ENCODE measurements at regions not wholly inside any gene's neighbourhood (a gene's known extent, or its start where the extent isn't known, plus 50 kb on each side); places are given as distances from the start of the nearest gene placed in this dataset.

DNA sequence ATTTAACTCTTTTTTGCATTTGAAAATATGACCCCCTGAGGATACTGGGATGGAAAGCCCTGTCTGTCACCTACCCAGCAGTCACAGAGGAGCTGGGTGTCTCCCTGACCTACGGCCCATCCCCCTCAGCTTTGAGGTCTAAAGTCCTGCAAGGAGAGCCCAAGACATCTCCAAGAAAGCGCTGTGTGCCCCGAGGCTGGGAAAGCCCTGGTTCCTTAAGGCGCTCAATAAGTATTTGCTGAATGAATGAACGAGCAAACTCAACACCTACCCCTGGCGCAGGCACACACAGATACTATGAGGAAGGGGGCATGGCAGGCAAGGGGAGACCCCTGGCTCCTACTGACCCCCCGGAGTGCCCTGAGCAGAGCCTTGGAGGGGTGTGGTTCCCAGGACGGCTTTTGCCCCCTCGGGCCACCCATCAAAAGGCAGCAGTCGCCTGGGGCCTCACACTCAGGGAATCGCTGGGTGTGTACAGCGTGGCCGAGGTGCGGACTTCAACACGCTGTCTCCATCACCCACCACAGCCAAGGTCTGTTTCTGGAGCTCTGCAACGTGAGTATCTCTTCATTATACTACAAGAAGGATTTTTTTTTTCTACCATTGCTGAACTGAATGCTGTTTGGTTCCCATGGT lies 211.6 kb downstream of the ERCC6L2 start:
- no peak for DNase-seq

DNA sequence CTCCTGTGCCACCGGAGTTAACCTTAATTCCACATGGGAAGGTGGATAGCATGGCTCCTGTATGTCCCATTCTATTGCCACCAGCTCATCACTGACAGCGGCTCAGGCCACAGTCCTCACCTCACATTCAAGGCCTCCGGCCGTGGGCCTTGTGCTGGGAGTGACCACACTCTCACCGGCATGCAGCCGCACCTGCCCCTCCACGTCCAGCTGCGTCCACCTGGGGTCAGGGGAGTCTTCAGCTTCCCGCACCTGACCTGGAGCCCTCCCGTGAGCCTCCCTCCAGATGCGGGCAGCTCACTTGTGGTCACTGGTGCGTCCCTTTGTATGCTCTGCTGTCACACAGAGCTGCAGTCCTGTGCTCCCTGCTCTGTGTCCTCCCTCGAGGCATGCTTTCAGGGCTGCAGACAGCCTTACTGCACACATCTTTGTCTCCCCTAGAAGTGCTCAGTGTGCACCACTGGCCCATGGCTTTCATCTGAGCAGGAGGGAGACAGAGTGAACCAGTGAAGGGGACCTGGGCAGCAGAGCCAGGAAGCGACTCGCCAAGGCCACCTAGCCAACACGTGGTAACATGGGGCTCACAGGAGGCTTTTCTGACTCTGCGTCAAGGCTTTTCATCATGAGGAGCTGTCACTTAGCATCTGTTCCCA lies 210.1 kb downstream of the ERCC6L2 start:
- DNase-seq = no peak

DNA sequence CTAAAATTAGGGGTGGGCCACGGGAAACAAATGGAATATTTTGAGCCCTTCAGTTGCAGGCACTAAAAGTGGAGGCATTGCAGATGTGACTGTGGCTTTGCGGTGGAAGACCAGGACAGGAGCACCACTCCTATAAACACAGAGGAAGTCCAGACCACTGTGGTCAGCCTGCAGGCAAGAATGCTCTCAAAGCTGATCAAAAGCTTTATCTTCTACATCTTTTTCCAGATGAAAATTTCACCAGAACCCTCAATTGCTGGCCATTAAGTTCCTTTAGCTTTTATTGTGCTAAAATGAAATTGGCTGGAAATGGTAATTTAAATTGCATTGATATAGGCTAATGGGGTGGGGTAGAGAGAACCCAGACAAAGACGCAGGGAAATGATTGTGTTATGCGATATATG lies 208.8 kb downstream of the ERCC6L2 start:
- no peak for DNase-seq

DNA sequence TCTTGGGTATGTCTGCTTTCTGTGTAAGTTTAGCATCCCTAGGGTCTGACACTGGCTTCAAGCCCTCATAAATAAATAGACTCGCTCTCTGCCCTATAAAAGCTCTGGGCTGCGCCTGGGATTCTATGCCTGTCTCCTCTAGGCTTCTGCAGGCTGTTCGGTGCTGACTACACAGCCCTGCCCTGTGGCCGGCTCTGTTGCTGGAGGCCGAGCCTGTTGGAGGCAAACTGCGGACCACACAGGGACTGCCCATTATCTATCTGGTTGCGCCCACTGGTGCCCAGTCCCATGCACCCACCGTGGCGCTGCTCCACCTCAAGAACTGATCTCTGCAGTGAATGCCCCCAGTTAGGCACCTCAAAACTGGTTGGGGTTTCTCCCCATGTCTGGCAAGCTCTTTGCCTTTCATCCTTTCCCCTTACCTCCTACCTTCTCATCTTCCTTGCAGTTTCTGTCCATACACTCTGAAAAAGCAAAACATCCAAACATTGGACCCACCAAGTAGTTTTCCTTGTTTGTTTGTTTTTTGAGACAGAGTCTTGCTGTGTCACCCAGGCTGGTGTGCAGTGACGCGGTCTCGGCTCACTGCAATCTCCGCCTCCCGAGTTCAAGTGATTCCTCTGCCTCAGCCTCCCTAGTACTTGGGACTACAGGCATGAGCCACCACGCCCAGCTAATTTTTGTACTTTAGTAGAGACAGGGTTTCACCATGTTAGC lies 207.2 kb downstream of the ERCC6L2 start:
- no peak for DNase-seq

DNA sequence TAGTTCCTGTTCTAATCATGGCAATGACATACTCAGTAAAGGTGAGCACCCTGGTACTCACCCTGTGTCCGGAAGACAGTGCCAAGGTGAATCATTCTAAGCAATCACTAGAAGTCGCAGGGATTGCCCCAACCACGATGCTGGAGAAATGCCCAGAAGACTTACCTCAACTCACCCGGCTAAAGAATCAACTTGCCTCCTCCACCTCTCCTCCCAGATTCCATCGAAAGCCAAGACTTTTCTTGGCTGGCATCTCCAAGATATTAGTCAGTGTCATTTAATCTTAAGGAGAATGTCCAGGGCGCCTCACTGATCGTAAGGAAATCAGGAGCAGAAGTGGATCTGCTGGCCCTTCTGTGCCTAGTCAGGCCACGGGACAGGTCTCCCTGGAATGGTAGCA lies 204.9 kb downstream of the ERCC6L2 start:
- DNase-seq = no peak

DNA sequence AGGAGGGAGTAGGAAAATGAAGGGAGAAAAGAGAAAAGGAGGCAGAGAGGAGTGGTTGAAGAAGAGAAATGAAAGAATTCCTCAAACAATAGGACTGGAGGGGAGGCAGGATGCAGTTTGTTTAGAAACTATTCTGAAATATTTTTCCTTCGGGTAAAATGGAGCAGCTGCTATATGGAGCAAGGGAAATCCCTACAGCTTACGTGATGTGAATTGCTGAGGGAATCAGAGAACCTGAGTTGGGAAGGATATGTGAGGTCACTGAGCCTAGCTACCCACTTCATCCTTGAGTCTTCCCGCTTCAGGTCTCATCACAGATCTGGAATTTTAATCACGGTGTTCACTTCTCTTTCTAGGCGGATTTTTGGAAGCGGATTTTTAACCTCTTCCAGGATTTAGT lies 204.3 kb downstream of the ERCC6L2 start:
- DNase-seq = no peak

DNA sequence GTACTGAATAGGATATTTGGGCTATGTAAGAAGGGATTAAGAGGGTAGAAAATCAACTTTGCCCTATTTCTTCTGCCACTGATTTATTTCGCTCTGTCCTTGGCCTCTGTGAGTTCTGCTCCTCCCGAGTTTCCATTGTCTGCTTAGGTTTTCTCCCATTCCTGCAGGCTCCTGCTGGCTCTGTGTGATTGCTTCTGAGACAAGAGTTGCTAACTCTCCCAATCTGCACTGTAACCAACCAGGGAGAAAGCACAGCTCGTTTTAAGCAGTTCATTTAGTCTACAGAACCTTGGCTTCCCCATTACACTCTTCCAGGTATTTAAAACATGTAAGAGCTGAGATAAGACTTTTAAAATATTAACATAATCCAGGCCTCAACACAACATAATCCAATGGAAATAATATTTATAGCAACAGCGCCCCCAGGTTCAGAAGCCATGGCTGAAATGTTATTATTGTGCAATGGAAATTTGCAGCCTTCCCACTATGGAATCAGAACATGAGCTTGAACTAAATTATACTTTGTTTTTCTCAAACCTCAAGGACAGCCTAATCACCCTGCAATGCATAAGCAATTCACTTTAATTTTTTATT lies 203.5 kb downstream of the ERCC6L2 start:
- no peak for DNase-seq

DNA sequence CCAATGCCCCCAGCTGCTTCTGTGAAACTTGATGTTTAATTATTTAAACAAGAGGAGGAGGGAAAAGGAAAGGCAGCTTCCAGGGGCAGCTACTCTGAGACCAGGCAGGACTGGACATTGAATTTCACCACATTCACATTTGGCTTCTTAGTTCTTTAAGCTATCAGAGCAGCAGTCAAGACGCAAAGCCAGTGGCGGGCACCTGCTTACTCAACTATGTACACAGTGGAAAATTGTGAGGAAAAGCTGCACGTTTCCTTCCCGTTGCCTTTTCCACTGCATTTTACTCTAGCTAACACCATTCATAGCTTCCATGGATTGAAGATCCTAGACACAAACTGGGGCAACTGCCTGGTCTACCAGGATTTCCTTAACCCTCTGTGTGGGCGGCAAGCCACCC lies 200.3 kb downstream of the ERCC6L2 start:
- DNase-seq = no peak

DNA sequence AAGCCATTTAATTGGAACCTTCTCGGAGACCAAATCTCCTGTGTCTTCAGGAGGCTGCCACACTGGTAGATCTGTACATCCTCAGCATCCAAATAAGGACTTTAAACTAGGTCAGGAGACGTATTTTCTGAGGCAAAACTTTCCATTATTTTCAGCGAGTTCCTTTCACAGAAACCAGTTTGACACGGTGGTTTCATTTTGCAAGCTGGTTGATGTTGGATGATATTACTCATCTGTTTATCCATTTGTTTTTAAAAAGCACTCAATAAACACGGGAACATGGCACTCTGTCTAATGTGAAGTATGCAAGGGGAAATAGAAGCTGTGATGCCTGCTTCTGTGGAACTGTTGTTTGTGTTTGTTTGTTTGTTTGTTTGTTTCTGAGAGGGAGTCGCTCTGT lies 199.6 kb downstream of the ERCC6L2 start:
- no peak for DNase-seq

DNA sequence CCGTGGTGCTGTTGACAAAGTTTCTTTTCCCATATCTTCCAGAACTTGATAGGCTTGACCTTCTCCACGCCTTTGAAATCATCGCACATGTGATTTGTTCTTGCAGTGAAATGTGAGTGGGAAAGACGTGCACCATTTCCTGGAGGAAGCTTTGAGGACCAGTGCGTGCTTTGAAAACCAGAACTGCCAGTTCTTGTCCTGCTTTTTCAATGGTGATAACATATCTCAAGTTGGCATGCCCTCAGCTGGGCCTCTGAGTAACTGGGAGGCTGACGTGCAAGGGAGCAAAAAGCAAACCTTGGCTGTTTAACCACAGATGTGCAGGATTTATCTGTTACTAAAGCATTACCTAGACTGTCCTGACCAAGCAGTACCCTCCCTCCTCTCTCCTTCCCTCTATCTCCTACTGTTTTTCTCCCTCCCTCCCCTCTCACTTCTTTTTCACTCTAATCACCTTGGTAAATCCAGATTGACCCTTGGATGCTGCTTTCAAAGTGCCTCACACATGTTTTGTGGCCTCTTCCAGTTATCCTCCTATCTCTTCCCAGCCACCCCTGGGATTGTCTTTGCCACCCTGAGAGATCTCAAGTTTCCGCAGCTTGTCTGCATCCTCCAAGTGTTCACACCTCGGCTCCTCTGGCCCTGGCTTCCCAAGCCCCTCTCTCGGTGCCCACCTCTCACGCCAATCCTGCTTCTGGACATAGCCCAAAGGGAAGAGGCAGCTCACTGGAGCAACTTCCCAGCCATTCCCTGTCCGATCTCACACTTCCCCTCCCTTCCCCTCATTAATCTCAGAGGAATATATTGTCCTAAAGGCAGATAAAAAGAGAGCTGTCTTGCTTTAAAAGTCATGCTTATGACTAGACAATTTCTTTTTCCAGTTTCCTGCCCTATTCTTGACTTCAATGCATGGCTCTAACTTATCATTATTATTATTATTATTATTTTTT lies 198.3 kb downstream of the ERCC6L2 start:
- no peak for DNase-seq

DNA sequence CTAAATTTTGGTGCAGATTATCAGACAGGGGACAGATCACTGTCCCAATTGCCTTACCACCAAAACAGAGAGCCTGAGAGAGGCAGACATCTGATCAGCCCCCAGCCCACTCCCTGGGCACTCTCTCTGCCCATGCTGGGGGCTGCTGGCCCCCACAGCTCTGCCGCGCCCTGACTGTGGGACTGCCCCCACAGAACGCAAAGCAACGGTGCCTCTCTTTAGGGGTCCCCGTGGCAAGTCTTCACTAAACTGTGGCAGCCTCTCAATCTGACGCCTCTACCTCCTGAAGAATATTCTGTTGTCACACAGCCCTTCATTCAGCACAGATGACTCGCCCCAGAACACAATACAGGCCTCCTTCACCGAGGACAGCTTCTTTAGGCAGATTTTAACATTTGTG lies 197.4 kb downstream of the ERCC6L2 start:
- no peak for DNase-seq

DNA sequence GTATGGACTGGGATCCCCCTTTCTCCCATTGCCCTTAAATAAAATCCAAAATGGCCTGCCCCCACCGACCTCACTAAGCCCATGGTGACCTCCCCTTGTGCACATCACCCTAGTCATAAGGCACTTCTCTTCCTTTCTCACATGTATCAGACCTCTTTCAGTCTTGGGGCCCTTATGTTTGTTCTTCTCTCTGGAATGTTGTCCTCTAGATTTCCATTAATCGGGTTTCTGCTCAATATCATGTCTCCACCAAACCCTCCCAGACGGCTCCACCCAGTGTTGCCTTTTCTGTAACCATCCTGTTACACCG lies 196.3 kb downstream of the ERCC6L2 start:
- no peak for DNase-seq

DNA sequence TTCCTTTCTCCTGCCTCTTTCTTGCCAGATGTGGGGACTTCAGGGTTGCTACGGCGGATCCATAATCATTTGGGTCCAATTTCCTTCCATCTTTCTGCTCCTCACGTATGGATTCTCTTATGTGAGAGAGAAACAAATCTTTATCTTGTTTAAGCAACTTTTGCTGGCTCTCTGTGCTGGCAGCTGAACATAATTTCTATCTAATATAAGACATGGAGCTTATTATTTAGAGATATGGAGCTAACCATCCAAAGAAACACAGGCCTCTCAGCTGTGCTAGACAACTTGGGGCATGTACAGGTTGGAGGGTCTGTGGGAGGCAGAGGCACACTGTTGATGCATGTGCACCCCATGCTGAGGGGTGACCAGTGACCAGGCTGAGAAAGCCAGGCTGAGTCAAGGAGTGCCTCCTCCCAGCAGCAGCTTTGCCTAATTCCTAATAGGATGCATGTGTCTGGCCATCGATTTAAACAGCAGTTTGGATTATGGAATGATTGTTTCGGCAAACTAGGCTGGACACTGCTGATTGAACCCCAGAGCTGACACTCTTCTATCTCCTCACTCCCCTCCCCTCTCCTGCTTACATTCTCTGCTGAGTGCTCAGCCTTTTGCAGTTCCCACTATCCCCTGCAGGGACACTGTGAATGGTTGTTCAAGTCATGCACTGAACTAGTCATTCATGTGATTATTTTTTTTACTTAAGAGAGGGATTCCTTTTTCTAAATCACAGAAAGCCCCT lies 195.8 kb downstream of the ERCC6L2 start:
- no peak for DNase-seq

DNA sequence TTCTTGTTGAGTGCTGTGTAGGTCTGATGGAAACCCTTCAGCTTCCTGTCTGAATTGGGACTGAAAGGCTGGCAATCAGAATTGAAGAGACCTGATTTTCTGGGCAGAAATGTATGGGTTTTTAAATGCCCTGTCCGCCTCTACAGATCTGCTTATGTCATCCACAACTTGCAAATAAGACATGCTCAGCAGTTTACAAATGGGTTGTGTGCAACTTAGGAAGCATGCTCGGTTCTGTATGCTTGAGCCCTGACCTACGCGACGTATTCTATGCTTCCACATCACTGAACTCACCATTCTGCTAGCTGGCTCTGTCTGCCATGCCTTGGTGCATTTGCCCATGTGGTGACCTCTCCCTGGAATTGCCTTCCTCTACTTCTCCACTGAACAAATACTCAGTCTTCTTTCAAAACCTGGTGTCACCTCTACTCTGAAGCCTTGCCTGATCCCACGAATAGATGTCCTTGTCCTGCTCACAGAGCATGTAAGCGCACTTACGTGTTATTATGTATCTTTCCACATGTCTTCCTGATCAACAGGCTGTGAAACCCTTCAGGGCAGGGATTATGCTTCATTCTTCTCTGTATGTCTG lies 194.2 kb downstream of the ERCC6L2 start:
- DNase-seq = no peak

DNA sequence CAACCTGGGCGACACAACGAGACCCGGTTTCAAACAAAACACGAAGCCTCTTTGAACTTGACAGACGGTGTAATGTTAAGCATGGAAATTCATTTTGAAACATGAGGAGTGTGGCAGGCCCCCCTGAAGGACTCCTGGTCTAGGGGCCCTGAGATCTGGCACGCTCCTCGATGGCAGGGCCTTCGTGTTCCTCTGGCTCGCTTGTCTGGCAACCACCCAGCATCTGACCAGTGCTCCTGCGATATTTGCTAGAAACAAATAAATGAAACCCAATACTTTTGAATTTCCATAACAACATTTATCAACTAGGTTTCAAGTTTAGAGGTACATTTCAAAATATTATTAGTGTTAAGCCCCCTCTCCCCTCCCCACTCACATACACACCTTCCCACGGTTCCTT lies 193.0 kb downstream of the ERCC6L2 start:
- no peak for DNase-seq

DNA sequence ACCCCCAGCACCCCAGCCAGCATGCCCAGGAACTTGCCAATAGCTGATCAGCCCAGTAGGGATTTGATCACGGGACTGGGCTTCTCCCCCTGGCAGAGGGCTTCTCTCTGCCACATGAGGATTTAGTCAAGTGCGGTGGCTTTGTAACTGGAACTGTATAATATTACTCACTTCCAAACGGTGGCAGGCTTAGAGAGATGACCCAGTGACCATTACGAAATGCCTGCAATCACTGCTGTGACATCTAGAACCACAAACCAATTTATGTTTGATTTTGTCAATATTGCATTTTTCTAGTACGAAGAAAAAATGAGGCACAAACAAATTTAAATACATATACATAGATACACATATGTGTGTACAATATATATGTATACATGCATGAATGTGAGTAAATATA lies 192.1 kb downstream of the ERCC6L2 start:
- DNase-seq = no peak

DNA sequence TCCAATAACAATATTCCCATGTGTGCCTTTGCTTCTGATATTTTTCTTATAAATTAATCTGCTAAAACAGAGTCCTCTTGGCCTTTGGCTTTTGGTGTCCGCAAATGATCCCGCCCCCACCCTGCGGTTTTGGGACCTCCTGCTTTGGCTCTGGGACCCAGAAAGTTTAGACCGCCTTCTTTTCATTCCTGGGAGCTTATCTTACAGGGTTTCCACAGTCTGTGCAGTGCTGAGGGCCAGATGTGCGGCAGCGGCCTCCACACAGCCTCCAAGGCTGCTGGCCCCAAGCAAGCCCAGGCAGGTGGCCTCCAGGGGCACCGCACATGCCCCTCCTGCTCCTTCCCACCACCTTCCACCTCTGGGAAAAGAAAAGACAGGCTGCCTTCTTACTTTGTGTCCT lies 191.5 kb downstream of the ERCC6L2 start:
- DNase-seq = no peak

DNA sequence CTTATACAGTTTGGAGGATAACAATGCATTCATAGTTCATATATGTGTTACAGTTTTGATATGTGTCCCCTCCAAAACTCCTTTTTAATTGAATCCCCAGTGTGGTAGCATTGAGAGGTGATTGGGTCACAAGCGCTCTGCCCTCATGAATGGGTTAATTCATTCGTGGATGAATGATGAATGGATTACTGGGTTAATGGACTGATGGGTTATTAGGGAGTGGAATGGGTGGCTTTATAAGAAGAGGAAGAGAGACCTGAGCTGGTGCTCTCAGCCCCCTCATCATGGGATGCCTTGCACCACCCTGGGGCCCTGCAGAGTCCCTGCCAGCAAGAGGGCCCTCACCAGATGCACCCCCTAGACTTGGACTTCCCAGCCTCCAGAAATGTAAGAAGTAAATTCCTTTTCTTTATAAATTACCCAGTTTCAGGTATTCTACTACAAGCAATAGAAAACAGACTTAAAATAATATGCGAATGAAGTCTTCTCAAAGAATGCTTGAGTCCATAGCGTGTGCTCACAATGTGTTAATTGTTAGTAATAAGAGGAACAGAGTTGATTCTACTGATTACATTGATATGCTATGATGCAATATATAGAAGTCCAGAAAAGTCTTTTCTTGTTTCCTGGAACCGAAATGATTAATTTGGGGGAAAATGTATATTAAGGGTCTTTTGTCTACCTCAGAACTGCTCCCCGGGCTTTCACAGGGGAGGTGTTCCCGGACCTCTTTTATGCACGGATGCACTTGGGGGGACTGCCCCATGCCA lies 190.2 kb downstream of the ERCC6L2 start:
- no peak for DNase-seq

DNA sequence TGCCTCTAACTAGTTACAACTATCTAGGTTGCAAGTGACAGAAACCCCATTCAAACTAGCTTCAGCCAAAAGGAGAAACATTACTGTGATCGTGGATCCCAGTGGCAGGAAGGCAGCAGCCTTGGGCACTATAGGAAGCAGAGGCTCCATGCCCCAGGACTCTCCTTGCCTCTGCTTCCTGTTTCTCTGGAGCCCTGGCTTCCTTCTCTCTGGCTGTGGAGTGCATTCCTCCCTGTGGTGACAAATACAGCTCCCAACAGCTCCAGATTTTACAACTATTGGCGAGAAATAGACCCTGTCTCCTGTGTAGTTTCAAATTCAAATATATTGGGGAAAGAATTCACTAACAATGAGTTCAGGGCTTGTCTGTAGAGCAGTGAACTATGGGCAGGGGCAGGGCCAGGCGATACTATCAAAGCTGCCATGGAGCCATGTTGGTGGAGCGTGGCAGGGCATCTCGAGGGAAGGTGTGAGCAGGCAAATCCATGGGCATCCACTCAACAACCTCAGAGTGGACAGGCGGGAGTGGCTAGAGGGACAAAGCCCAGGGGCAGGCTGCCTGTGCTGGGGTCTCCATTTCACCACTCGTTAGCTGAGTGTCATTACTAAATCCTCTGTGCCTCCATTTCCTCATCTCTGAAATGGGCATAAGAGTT lies 189.5 kb downstream of the ERCC6L2 start:
- DNase-seq = no peak

DNA sequence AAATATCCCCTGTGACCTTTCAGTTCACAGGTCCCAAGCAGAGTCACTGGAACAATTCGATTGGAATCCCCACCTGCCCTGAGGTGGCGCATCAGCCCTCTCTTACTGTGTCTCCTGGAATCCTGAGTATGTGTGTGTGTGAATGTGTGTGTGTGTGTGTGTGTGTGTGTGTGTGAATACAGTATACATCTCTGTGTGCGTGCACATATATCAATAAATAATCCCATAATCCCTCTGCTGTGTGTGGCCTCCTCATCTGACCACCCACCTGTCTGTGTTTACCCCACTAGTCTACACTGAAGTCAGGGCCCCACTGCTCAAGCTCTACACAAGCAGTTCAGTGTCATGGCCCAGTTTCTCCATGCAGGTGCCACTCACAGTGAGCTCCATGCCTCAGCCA lies 187.4 kb downstream of the ERCC6L2 start:
- no peak for DNase-seq

DNA sequence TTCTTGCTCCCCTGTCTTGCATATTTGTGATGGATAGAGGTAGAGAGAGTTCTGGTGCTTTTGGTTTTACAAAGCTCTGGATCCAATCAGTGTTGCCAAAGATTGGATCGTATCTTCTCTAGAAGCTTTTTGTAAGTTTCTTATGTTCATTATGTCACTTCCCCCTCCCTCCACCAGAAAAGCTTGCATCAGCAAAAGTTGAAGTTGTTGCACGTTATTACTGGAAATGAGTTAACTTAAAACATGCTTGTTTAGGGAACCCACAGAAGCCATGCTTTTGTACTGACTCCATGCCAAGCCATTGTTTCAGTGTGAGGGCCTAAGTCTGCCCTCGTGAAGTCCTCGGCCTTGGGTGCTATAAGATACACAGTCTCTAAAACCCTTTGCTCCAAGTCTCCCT lies 186.5 kb downstream of the ERCC6L2 start:
- DNase-seq = no peak

Measured in activated CD4-positive, CD25-positive, alpha-beta regulatory T cell treated with anti-CD3 and anti-CD28 coated beads, Interleukin-2, amount 50 U/mL, for 72 hours (primary cell).